ENCODE measurements at regions not wholly inside any gene's neighbourhood (a gene's known extent, or its start where the extent isn't known, plus 50 kb on each side); places are given as distances from the start of the nearest gene placed in this dataset.

DNA sequence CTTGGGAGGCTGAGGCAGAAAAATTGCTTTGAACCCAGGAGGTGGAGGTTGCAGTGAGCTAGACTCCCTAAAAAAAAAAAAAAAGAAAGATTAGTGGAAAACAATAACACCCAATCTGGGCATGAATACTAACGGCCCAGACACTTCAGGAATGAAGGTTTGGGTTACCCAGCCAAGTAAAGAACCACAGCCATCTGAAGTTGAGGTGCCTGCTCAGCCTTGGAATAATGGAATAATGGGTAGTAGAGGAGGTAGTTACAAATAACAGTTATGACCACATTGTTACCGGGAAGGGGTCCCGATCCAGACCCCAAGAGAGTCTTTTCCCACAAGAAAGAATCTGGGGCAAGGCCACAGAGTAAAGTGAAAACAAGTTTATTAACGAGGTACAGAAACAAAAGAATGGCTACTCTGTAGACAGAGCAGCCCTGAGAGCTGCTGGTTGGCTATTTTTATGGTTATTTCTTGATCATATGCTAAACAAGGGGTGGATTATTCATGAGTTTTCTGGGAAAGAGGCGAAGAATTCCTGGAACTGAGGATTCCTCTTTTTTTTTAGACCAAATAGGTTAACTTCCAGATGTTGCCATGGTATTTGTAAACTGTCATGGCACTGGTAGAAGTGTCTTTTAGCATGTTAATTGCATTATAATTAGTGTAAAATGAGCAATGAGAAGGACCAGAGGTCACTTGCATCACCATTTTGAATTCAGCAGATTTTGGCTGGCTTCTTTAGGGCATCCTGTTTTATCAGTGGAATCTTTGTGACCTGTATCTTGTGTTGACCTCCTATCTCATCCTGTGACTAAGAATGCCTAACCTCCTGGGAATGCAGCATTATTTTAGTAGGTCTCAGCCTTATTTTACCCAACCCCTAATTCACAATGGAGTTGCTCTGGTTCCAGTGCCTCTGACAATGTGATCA, 96.2 kb upstream of the HAAO start:
- no peak for TF ChIP-seq POLR2AphosphoS5 (IDR thresholded peaks at IDR 0.05; ENCODE audit: low read depth)
- TF ChIP-seq STAT1 (IDR thresholded peaks at IDR 0.05; ENCODE audit: unreplicated experiment) = no peak
- TF ChIP-seq, protein P1, sequence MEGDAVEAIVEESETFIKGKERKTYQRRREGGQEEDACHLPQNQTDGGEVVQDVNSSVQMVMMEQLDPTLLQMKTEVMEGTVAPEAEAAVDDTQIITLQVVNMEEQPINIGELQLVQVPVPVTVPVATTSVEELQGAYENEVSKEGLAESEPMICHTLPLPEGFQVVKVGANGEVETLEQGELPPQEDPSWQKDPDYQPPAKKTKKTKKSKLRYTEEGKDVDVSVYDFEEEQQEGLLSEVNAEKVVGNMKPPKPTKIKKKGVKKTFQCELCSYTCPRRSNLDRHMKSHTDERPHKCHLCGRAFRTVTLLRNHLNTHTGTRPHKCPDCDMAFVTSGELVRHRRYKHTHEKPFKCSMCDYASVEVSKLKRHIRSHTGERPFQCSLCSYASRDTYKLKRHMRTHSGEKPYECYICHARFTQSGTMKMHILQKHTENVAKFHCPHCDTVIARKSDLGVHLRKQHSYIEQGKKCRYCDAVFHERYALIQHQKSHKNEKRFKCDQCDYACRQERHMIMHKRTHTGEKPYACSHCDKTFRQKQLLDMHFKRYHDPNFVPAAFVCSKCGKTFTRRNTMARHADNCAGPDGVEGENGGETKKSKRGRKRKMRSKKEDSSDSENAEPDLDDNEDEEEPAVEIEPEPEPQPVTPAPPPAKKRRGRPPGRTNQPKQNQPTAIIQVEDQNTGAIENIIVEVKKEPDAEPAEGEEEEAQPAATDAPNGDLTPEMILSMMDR (conservative IDR thresholded peaks at IDR 0.05; ENCODE audit: low read depth in 2 of 2) = no peak
- TF ChIP-seq EZH2 (IDR thresholded peaks at IDR 0.05; ENCODE audit: low read depth, unreplicated experiment) = no peak
- TF ChIP-seq, protein P2, sequence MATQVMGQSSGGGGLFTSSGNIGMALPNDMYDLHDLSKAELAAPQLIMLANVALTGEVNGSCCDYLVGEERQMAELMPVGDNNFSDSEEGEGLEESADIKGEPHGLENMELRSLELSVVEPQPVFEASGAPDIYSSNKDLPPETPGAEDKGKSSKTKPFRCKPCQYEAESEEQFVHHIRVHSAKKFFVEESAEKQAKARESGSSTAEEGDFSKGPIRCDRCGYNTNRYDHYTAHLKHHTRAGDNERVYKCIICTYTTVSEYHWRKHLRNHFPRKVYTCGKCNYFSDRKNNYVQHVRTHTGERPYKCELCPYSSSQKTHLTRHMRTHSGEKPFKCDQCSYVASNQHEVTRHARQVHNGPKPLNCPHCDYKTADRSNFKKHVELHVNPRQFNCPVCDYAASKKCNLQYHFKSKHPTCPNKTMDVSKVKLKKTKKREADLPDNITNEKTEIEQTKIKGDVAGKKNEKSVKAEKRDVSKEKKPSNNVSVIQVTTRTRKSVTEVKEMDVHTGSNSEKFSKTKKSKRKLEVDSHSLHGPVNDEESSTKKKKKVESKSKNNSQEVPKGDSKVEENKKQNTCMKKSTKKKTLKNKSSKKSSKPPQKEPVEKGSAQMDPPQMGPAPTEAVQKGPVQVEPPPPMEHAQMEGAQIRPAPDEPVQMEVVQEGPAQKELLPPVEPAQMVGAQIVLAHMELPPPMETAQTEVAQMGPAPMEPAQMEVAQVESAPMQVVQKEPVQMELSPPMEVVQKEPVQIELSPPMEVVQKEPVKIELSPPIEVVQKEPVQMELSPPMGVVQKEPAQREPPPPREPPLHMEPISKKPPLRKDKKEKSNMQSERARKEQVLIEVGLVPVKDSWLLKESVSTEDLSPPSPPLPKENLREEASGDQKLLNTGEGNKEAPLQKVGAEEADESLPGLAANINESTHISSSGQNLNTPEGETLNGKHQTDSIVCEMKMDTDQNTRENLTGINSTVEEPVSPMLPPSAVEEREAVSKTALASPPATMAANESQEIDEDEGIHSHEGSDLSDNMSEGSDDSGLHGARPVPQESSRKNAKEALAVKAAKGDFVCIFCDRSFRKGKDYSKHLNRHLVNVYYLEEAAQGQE (IDR thresholded peaks at IDR 0.05; ENCODE audit: unreplicated experiment) = no peak
- no peak for TF ChIP-seq EZH2phosphoT487 (IDR thresholded peaks at IDR 0.05; ENCODE audit: unreplicated experiment)
- TF ChIP-seq ZNF114 (CRISPR knock-in tag; IDR thresholded peaks at IDR 0.05) = no peak
- no peak for TF ChIP-seq CREB1 (CRISPR knock-in tag; IDR thresholded peaks at IDR 0.05; ENCODE audit: low read depth)

Measured in GM23338 (cell line).